NCI-H1930 (cell line): ENCODE measurements at regions not wholly inside any gene's neighbourhood (a gene's known extent, or its start where the extent isn't known, plus 50 kb on each side); places are given as distances from the start of the nearest gene placed in this dataset.
A peak's percentile ranks its signal among the peaks of the same experiment; 100 is the strongest.
"Not testable (repeated sequence)": the region's sequence is repeated elsewhere in the genome, so short reads cannot be mapped to it uniquely, and the experiment has no call there.

ENCODE experiments used
- DNase-seq, 2 experiments: peaks; one replicate each; lab custom pipeline; 2025; lab: John Stamatoyannopoulos, UW

DNA sequence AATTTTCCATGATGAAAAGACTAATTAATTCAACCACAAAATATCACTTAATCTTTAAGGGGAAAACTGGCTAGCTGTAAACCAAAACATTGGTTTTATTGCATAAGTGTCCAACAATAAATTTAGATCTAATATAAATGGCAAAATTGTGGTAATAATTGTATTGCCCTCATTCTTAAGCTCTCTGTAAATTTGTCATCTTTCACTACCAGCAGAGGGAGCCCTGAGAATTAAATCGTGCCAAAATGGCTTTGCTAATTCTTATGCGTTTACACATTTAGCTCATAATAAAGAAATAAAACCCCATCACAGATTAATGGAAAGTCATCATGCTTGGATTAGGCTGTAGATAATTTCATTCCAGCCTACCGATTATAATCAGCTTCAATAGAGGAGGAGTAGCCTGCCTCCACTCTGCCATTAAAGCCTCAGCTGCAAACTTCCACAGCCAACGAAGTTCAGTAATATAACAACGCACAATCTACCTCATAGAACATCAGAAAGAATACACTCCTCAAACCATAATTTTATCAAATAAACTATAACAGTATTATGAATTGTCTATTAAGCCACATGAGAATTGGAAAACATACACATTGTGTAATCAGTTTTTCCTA, 70.0 kb upstream of the ATP5MC3 start:
- DNase-seq: peak; percentile 5 to 36

DNA sequence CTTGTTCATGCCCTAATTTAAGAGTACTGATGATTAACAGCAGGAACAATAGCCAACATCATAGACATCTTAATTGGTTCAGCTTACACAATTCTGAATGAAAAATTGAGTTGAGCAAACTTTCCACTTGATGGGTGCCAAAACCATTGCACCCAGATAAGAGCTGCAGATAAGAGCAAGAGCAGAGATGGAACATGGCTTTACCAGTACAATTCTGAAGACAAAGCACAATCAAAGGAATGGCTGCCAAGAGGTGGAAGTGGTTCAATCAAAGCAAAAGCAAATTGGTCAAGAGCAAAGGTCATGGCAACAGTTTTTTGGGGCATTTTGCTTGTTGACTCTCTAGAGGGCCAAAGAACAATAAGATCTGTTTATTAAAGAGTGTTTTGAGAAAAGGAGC, 65.6 kb upstream of the ATP5MC3 start:
- no peak for DNase-seq

DNA sequence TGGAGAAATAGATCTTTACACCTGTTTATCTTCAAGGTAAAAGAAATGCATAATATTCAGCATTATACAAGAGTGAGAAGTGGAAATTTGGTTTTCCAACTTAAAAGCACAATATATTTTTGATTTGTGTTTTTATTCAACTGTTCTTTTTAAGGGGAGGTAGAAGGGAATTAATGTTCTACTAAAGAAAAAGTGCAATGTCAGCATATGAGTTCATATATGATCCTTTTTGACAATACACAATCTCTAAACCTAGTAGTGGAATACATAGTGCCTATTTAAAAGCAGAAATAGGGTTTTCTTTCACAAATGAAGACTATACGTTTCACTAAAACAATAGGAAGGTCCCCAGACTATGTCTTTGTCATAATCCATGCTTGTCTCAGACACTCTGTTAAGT, 63.2 kb upstream of the ATP5MC3 start:
- DNase-seq: no peak

DNA sequence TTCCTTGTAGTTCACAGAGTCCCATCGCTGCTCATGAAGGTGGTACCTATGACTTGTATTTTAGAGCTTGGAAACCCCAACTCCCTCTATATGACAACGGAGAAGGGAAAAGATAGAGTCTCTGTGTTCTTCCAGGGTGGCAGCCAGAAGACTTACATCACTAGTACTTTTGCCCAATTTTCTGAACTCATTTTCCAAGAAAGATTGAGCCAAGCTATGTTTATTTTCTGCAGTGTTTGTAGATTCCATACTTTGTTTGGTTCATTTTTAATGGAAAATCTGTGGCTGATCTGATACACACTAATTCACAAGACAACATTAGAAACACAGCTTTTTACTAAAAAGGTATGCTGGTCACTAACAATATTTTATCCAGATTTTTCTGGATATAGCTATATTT, 60.2 kb upstream of the ATP5MC3 start:
- DNase-seq: no peak

DNA sequence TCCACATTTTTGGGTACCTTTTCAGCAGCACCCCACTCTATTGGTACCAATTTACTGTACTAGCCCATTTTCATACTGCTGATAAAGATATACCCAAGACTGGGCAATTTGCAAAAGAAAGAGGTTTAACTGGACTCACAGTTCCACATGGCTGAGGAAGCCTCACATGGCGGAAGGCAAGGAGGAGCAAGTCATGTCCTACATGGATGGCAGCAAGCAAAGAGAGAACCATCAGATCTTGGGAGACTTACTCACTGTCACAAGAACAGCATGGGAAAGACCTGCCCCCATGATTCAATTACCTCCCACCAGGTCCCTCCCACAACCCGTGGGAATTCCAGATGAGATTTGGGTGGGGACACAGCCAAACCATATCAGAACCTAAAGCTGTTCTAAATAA, 58.5 kb upstream of the ATP5MC3 start:
- not testable (repeated sequence) for DNase-seq

DNA sequence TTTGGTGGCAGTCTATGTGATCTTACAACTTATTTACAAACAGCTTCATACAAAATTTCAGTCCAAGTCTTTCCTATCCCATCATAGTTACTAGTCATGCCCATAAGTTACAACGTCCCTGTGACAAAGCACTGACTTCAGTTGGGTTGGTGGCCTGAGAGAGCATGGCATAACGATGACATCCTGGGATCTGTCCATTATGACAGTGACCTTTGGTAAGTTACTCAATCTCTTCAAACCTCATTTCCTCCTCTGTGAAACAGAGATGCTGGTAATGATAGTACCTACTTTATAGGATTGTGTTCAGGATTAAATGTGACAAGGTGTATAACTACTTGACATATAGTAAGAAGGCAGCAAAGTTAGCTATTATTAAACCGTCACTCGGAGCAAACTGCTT, 55.4 kb upstream of the ATP5MC3 start:
- no peak for DNase-seq

DNA sequence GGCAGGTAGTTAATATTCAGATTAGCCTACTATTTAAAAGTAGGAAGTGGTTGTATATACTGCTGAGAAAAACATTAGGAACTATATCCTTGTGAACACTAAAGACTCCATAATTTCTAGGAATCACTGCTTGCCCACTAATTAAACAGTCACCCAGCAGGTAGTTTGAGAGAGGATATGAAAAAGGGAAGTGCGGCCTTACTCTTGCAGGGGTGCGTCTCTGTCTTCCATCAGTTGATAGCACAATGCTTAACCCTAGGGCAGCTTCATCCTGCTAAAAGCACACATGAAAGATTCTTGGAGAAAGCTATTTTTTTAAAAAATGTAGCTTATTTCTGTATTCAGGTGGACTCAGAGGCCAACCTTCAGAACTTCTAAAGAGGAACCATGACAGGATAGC, 53.1 kb upstream of the ATP5MC3 start:
- DNase-seq: no peak

DNA sequence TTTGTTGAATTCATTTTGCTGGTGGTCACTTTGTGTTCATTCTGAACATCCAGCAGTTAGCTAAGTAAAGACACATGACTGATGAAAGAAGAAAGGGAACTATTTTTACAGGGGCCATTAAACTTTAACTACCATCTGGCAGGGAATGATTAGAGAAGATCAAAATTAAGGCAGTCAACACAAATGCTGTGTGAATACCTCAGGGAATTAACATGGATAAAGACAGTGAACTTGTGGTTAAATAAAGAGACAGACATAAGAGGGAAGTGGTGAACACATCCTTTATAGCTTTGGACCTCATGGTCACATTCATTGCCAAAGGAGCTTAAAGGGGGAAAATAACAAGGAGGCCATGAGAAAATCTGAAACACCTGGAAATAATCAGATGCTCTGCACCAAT, 52.6 kb upstream of the ATP5MC3 start:
- peak in 1 of 2 experiments; percentile 34 for DNase-seq

DNA sequence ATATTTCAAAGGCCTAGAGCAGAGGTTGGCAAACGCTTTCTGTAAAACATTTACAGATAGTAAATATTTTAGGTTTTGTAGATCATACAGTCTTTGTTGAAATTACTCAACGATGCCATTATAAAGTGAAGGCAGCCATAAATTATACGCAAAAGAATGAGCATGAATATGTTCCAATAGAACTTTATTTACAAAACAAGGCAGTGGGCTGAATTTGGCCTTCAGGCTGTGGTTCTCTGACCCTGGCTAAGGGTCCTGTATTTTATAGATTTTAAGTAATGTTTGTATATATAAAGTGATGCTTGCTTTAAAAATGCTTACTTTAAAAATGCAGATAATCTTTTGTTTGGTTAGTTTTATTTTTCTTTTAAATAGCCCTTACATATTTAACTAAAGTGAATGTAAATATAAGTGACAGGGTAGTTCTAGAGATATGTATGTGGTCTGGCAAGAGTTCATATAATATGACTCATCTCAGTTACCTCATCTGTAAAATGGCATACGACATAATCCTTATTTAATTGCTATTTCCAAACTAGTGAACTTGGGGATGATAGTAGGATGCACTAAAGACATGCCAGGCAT, 51.7 kb upstream of the ATP5MC3 start:
- no peak for DNase-seq
